Mesendoderm (in vitro differentiated cells): ENCODE measurements at regions not wholly inside any gene's neighbourhood (a gene's known extent, or its start where the extent isn't known, plus 50 kb on each side); places are given as distances from the start of the nearest gene placed in this dataset.

Source experiments
- DNase-seq: peaks from one replicate; pipeline ENCODE4 v3.0.0; 2013
- H2AK5ac ChIP-seq: 2 replicates; pipeline ENCODE4 v1.6.1; 2013; ENCODE audit warnings: low read length, inconsistent platforms
- H2BK120ac ChIP-seq: 2 replicates; pipeline ENCODE4 v1.6.1; 2013; ENCODE audit warnings: low read depth, mild to moderate bottlenecking, low read length, moderate library complexity, mixed read lengths
- H2BK15ac ChIP-seq: replicated peaks from 2 replicates; pipeline ENCODE4 v1.6.1; 2013; ENCODE audit warnings: low read depth, mild to moderate bottlenecking, moderate library complexity
- H2BK5ac ChIP-seq: 2 replicates; pipeline ENCODE4 v1.6.1; 2013; ENCODE audit warnings: low read length, inconsistent platforms
- H3K18ac ChIP-seq: 2 replicates; pipeline ENCODE4 v1.6.1; 2013; ENCODE audit warnings: mild to moderate bottlenecking, low read length, mixed read lengths
- H3K23ac ChIP-seq: one replicate; pipeline ENCODE4 v1.6.1; 2013; ENCODE audit warnings: low read length
- H3K27ac ChIP-seq: 2 replicates; pipeline ENCODE4 v1.5.1; 2013; ENCODE audit warnings: low read depth, mild to moderate bottlenecking, inconsistent platforms, low read length, moderate library complexity
- H3K27me3 ChIP-seq: 2 replicates; pipeline ENCODE4 v1.6.1; 2013; ENCODE audit warnings: low read length, control low read depth, mild to moderate bottlenecking, inconsistent platforms; ENCODE audit not compliant: insufficient read depth, poor library complexity
- H3K36me3 ChIP-seq: 2 replicates; pipeline ENCODE4 v1.6.1; 2013; ENCODE audit warnings: low read length, inconsistent platforms; ENCODE audit not compliant: control insufficient read depth, insufficient read depth
- H3K4ac ChIP-seq: one replicate; pipeline ENCODE4 v1.6.1; 2013; ENCODE audit warnings: low read depth, mild to moderate bottlenecking, low read length, moderate library complexity
- H3K4me1 ChIP-seq: 2 replicates; pipeline ENCODE4 v1.6.1; 2013; ENCODE audit warnings: low read depth, low read length, inconsistent platforms; ENCODE audit not compliant: control insufficient read depth
- H3K4me2 ChIP-seq: 2 replicates; pipeline ENCODE4 v1.6.1; 2013; ENCODE audit warnings: low read length
- H3K4me3 ChIP-seq: 2 replicates; pipeline ENCODE4 v1.5.1; 2013; ENCODE audit warnings: mild to moderate bottlenecking, low read length
- H3K56ac ChIP-seq: one replicate; pipeline ENCODE4 v1.6.1; 2013; ENCODE audit warnings: low read length
- H3K79me1 ChIP-seq: 2 replicates; pipeline ENCODE4 v1.6.1; 2013; ENCODE audit warnings: low read length, inconsistent platforms
- H3K79me2 ChIP-seq: 2 replicates; pipeline ENCODE4 v1.6.1; 2013; ENCODE audit warnings: mild to moderate bottlenecking, low read length; ENCODE audit not compliant: control insufficient read depth, insufficient read depth
- H3K9ac ChIP-seq: 2 replicates; pipeline ENCODE4 v1.6.1; 2013; ENCODE audit warnings: low read length, inconsistent platforms
- H4K5ac ChIP-seq: one replicate; pipeline ENCODE4 v1.6.1; 2013; ENCODE audit warnings: low read length
- H4K8ac ChIP-seq: one replicate; pipeline ENCODE4 v1.6.1; 2013; ENCODE audit warnings: low read depth, mild to moderate bottlenecking, control low read depth, low read length, moderate library complexity
- WGBS: extraction: QIAGEN DNeasy Blood & Tissue Kit; methylation state at CpG from one replicate; pipeline ENCODE4 v1.1.7; 2013; ENCODE audit warnings: low lambda C conversion rate, missing lambda C conversion rate; ENCODE audit not compliant: insufficient coverage; ENCODE audit errors: extremely low coverage; 5-methylcytosine and 5-hydroxymethylcytosine counted together

DNA sequence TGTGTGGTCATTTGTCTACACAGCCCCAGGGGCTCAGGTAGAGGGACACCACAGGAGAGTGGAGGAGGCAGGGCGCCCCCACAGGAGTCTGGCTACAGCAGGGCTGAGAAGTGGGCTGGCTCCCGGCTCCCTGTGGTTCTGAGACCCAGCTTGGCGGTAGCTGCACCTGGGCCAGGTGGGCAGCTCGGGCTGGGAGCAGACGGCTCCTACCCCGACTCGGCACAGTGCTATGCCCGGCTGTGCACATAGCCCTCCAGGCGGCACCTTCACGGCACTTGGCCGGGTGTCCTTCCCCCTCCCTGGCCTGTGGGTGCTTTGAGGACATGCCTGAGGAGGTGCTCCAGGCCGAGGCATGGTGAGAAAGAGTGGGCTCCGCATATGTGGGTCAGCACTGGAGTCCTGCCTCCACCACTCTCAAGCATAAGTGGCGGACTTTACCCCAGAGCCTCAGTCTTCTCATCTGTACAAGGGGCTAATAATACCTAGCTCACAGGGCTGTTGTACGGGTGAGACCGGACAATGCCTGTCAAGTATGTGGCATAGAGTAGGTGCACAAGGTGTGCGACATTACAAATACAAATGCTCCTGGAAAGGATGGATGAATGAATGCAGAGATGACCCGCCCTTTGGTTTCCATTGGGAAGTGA lies 50.1 kb upstream of the JPH3 start:
- H3K4me2 ChIP-seq, result no peak overlapping the region
- H3K4me3 ChIP-seq, result no peak overlapping the region
- H3K79me2 ChIP-seq, result no peaks in the 10 kb centered on the region
- H4K8ac ChIP-seq, result no peak overlapping the region
- H2BK15ac ChIP-seq, result no peak overlapping the region
- H4K5ac ChIP-seq, result no peak overlapping the region
- H3K79me1 ChIP-seq, result no peaks in the 10 kb centered on the region
- no peak overlapping the region for H2BK5ac ChIP-seq
- no peak overlapping the region for H3K56ac ChIP-seq
- DNase-seq, result no peak
- no peak overlapping the region for H3K23ac ChIP-seq
- no peak overlapping the region for H3K18ac ChIP-seq
- H3K27me3 ChIP-seq, result no peaks in the 10 kb centered on the region
- H2AK5ac ChIP-seq, result no peak overlapping the region
- no CpG with 5 or more reads among the region's 18 CpGs for WGBS
- H3K36me3 ChIP-seq, result no peaks in the 10 kb centered on the region
- H3K4me1 ChIP-seq, result no peaks in the 10 kb centered on the region
- no peak overlapping the region for H2BK120ac ChIP-seq
- H3K9ac ChIP-seq, result no peak overlapping the region
- H3K4ac ChIP-seq, result no peak overlapping the region
- H3K27ac ChIP-seq, result no peak overlapping the region

DNA sequence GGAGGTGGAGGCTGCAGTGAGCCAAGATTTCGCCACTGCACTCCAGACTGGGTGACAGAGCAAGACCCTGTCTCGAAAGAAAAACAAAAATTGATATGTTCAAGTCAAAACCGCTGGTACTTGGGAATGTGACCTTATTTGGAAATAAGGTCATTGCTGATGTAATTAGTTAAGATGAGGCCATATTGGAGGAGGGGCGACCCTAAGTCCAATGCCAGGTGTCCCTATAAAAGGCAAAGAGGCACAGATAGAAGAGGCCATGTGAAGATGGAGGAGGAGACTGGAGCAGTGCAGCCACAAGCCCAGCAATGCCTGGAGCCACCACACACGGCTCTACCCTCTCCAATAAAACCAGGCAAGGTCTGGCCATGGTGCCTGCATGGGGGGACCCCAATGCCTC lies 50.8 kb upstream of the JPH3 start:
- H2AK5ac ChIP-seq, result no peak overlapping the region
- H3K27me3 ChIP-seq, result no peaks in the 10 kb centered on the region
- no peak overlapping the region for H3K27ac ChIP-seq
- no peak overlapping the region for H3K9ac ChIP-seq
- no peak overlapping the region for H2BK15ac ChIP-seq
- WGBS, result no CpG with 5 or more reads among the region's 5 CpGs
- H4K5ac ChIP-seq, result no peak overlapping the region
- H2BK120ac ChIP-seq, result no peak overlapping the region
- no peak for DNase-seq
- no peak overlapping the region for H3K23ac ChIP-seq
- H4K8ac ChIP-seq, result no peak overlapping the region
- no peak overlapping the region for H3K56ac ChIP-seq
- no peaks in the 10 kb centered on the region for H3K36me3 ChIP-seq
- H3K79me1 ChIP-seq, result no peaks in the 10 kb centered on the region
- no peak overlapping the region for H3K4me3 ChIP-seq
- no peak overlapping the region for H3K18ac ChIP-seq
- H3K79me2 ChIP-seq, result no peaks in the 10 kb centered on the region
- H3K4ac ChIP-seq, result no peak overlapping the region
- no peaks in the 10 kb centered on the region for H3K4me1 ChIP-seq
- no peak overlapping the region for H3K4me2 ChIP-seq
- H2BK5ac ChIP-seq, result no peak overlapping the region

DNA sequence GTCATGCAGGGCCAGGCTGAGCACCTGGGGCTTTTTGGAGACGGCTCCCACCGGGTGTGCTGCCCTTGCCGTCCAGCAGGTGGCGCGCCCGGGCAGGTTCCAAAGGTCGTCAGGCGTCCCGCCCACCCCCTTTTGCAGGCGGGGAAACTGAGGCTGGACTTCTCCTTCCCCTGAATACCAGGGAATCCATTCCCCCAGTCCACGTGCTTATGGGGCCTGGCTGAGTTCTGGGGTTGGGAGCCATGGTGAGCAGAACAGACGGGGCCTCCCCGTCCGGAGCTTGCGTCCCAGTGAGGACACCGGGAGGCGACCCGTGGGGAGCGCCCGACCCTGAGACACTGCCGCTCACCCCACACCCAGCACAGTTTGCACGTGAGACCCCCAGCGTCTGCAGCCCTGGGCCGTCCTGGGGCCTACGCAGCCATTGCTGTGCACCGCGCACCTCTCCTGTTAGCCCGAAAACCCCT lies 51.8 kb upstream of the JPH3 start:
- no CpG with 5 or more reads among the region's 28 CpGs for whole genome bisulfite sequencing
- H3K23ac ChIP-seq, result no peak overlapping the region
- no peak overlapping the region for H2BK120ac ChIP-seq
- no peak overlapping the region for H3K4ac ChIP-seq
- H3K4me1 ChIP-seq, result no peaks in the 10 kb centered on the region
- no peak overlapping the region for H3K4me2 ChIP-seq
- H3K79me2 ChIP-seq, result no peaks in the 10 kb centered on the region
- H4K8ac ChIP-seq, result no peak overlapping the region
- H2BK5ac ChIP-seq, result no peak overlapping the region
- H3K27me3 ChIP-seq, result no peaks in the 10 kb centered on the region
- no peak overlapping the region for H2AK5ac ChIP-seq
- no peaks in the 10 kb centered on the region for H3K79me1 ChIP-seq
- no peak overlapping the region for H3K4me3 ChIP-seq
- peak; percentile 43 for DNase-seq
- H2BK15ac ChIP-seq, result no peak overlapping the region
- H3K56ac ChIP-seq, result no peak overlapping the region
- no peaks in the 10 kb centered on the region for H3K36me3 ChIP-seq
- no peak overlapping the region for H3K18ac ChIP-seq
- no peak overlapping the region for H3K9ac ChIP-seq
- no peak overlapping the region for H4K5ac ChIP-seq
- H3K27ac ChIP-seq, result no peak overlapping the region

DNA sequence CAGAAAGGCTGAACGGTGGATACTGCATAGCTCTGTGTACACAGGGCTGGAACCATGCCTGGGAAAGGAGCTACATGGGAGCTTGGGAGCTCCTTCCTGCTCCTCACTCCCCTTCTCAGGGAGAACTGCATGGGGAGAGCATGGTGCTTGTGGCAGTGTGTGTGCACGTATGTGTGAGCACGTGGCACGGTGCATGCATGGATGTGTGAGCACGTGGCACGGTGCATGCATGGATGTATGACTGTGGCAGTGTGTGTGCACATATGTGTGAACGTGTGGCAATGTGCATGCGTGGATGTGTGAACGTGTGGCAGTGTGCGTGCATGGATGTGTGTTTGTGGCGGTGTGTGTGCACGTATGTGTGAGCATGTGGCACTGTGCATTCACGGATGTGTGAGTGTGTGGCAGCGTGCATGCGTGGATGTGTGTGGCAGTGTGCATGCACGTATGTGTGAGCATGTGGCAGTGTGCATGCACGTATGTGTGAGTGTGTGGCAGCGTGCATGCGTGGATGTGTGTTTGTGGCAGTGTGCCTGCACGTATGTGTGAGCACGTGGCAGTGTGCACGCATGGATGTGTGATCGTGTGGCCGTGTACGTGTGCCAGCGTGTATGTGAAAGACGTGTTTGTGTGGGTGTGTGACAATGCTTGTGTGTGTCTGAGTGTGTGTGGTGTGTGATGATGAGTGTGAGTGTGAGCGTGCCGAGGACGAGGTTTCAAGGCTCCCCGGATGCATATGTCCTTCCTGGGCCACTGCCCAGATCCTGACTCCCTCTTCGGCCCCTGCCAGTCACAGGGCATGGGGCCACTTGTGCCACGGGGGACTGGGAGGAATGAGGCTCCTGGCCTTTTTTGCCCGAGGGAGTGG lies 52.4 kb upstream of the JPH3 start:
- H4K5ac ChIP-seq, result no peak overlapping the region
- no peaks in the 10 kb centered on the region for H3K79me2 ChIP-seq
- H3K79me1 ChIP-seq, result no peaks in the 10 kb centered on the region
- H2BK120ac ChIP-seq, result no peak overlapping the region
- H3K27ac ChIP-seq, result no peak overlapping the region
- no peaks in the 10 kb centered on the region for H3K27me3 ChIP-seq
- no peak for DNase-seq
- no peak overlapping the region for H2BK5ac ChIP-seq
- no peak overlapping the region for H3K18ac ChIP-seq
- no CpG with 5 or more reads among the region's 34 CpGs for WGBS
- no peak overlapping the region for H3K56ac ChIP-seq
- H3K36me3 ChIP-seq, result no peaks in the 10 kb centered on the region
- no peaks in the 10 kb centered on the region for H3K4me1 ChIP-seq
- H4K8ac ChIP-seq, result no peak overlapping the region
- no peak overlapping the region for H3K4me3 ChIP-seq
- no peak overlapping the region for H3K4ac ChIP-seq
- no peak overlapping the region for H3K4me2 ChIP-seq
- H2BK15ac ChIP-seq, result no peak overlapping the region
- H3K23ac ChIP-seq, result peak overlapping the region; percentile 45
- H3K9ac ChIP-seq, result no peak overlapping the region
- no peak overlapping the region for H2AK5ac ChIP-seq

DNA sequence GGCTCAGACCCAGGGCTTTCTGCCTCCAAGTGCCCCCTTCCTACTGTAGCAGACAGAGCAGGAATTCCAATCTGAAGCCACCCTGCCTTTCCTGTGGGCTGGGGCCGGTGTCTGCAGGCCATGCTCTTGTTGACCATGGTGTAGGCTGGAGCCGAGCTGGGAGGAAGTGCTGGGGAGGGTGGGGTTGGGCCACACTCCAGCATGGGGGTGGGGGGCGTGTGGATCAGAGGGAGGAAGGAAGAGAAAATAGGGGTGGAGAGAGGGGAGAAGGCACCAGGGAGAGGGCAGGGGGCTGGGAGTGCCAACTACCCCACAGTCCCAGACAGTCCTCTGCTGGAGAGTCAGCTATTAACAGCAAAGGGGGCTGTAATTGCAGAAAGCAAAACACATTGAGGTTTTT lies 54.3 kb upstream of the JPH3 start:
- H3K36me3 ChIP-seq, result no peaks in the 10 kb centered on the region
- no peak for DNase-seq
- no peak overlapping the region for H3K56ac ChIP-seq
- H2AK5ac ChIP-seq, result no peak overlapping the region
- H3K4ac ChIP-seq, result no peak overlapping the region
- H3K79me1 ChIP-seq, result no peaks in the 10 kb centered on the region
- no peak overlapping the region for H2BK120ac ChIP-seq
- H3K4me2 ChIP-seq, result no peak overlapping the region
- no peak overlapping the region for H4K8ac ChIP-seq
- H2BK5ac ChIP-seq, result no peak overlapping the region
- H3K27ac ChIP-seq, result no peak overlapping the region
- H4K5ac ChIP-seq, result no peak overlapping the region
- no peak overlapping the region for H3K4me3 ChIP-seq
- H3K18ac ChIP-seq, result no peak overlapping the region
- no peak overlapping the region for H3K9ac ChIP-seq
- no peaks in the 10 kb centered on the region for H3K79me2 ChIP-seq
- WGBS, result no CpG with 5 or more reads among the region's 3 CpGs
- H3K23ac ChIP-seq, result no peak overlapping the region
- no peaks in the 10 kb centered on the region for H3K4me1 ChIP-seq
- no peak overlapping the region for H2BK15ac ChIP-seq
- H3K27me3 ChIP-seq, result no peaks in the 10 kb centered on the region
